ENCODE measurements at regions not wholly inside any gene's neighbourhood (a gene's known extent, or its start where the extent isn't known, plus 50 kb on each side); places are given as distances from the start of the nearest gene placed in this dataset.
A peak's percentile ranks its signal among the peaks of the same experiment; 100 is the strongest.

GRCh38 chr21:24870633-24871032, 736.6 kb downstream of the MRPL39 start:
- no peak for DNase-seq

DNA sequence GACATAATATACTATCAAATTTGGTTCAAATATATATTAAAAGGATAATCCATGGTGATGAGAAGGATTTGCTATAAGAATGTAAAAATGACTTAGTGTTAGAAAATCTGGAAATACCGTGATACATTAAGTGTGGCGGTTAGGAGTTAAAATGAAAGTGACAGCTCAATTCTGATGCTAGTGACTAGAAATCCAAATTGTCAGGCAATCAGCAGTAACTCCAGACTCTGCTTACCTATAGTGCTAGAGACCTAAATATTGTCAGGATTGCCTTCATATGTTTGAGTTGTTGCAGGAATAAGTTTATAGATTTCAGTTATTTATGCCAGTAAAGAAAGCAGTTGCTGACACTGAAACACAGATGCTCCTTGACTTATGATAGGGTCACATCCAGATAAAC, 737.4 kb downstream of the MRPL39 start:
- no peak for DNase-seq

DNA sequence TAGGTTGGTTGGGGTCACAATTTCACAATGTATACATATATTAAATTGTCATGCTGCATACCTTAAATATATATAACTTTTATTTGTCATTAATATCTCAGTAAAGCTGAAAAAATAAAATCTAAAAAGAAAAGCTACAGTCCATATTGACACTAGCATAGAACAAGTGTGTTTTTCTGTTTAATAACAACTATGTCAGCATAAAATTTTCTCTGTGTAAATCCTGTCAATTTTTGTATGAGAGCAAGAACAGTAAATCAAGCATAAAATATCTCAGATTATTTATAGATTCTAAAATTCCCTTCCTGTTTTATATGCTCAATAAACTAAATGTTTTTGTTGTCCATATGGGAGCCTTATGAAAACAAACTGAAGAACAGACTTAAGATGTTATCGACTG, 739.2 kb downstream of the MRPL39 start:
- DNase-seq = no peak

- peak; percentile 12 for DNase-seq
Measured at GRCh38 chr21:24861471-24861870, 745.8 kb downstream of the MRPL39 start.

DNA sequence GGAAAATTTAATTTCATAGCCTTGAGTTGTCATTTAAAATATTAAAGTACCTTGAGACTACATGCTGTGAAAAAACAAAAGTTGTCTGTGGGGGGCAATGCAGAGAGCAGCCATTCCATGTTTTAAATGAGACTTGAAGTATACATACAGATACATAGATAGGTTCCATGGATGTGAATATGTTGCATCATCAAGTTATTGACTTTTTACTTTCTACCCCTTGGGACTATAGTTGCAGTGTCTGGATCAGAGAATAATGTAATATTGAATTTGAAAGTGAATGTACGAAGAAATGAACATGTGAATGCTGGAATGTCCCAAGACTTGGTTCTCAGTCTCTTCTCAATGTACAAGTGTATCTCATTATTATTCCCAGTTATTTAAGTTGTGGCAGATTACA, 751.0 kb downstream of the MRPL39 start:
- no peak for DNase-seq

DNA sequence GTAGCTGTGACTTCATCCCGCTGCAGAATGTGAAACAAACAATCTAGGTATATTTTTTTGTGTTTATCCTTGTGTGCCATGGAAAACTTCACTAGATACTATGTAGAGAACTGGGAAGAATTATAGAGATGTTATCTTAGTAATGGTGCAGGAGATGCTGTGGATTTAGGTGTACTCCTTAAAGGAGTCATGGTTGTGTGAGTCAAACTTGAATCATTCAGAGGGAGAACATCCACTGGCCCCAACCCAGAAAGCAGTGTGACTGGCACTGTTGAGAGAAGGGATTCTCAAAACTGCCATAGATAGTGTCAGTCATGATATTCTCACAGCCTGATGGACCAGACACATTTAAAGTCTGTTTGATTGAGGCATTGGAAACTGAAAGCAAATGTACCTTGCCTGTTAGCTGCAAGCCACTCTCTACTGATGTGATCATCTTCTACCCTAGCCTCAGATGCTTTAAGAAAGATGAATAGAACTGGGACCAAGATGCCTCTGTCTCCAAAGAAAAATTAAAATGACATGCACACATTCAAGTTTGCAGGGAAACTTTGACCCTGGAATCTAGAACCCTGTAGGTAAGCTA, 754.6 kb downstream of the MRPL39 start:
- no peak for DNase-seq

GRCh38 chr21:24850121-24850520, 757.2 kb downstream of the MRPL39 start:
- DNase-seq = no peak

DNA sequence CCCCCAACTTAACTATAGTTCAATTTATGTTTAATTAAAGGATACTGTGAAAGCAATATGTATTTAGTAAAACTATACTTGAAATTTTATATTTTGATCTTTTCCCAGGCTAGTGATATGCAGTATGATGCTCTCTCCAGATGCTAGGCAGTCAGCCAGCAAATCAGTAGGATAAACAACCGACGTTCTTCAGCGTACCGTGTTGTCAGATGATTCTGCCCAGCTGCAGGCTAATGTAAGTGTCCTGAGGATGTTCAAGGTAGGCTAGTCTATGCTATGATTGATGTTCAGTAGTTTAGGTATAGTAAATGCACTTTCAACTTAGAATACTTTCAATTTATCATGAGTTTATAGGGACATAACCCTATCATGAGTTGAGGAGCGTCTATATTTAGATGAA, 762.6 kb downstream of the MRPL39 start:
- DNase-seq = no peak

DNA sequence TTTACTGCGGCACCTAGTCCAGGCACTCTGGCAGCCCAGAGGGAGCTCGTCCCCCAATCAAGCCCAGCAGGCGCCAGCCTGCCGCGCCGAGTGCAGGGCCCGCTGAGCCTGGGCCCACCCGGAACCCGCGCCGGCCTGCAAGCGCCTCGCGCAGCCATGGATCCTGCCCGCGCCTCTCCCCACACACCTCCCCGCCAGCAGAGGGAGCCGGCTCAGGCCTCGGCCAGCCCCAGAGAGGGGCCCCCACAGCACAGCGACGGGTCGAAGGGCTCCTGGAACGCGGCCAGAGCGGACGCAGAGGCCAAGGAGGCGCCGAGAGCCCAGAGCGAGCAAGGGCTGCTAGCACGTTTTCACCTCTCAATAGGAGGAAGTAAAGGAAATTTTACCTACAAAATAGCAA, 767.0 kb downstream of the MRPL39 start:
- no peak for DNase-seq

DNA sequence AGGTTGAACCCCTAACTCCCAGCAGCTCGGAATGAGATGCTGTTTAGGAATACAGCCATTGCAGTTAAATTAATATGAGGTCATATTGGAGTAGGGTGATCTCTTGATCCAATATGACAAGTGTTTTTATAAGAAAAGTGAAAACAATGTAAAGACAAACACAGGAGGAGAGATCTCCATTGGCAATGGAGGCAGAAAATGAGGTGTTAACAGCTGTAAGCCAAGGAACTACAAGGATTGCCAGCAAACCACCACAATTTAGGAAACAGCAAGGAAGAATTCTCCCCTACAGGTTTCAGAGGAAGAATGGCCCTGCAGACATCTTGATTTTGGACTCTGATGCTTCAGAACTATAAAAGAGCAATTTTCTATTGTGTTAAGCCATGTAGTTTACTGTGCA, 774.3 kb downstream of the MRPL39 start:
- no peak for DNase-seq

- no peak for DNase-seq
Measured at GRCh38 chr21:24829397-24829796, 777.9 kb downstream of the MRPL39 start.

- DNase-seq = no peak
Measured at GRCh38 chr21:24826822-24827221, 780.5 kb downstream of the MRPL39 start.

GRCh38 chr21:24825348-24825747, 781.9 kb downstream of the MRPL39 start:
- no peak for DNase-seq

- DNase-seq = no peak
Measured at GRCh38 chr21:24824209-24824608, 783.1 kb downstream of the MRPL39 start.

DNA sequence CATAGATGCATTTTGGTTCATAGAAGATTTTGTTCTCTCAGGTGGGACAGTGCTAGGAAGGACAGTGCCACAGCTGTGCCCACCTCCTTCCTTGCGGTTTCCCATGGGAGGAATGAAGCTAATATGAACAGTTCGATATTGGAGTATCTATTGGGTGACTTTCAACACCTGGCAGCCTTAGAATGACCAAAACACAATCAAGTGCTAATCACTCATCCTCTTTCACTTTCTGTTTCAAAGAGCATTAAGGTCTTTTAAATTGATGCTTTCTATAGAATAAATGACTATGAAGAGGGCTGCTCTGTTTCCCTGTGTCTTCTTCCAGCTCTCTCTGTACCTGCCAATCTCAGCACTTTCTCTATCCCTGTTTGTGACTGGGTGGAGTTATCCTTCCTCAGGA, 784.0 kb downstream of the MRPL39 start:
- DNase-seq = no peak

- no peak for DNase-seq
Measured at GRCh38 chr21:24785033-24785432, 822.2 kb downstream of the MRPL39 start.

DNA sequence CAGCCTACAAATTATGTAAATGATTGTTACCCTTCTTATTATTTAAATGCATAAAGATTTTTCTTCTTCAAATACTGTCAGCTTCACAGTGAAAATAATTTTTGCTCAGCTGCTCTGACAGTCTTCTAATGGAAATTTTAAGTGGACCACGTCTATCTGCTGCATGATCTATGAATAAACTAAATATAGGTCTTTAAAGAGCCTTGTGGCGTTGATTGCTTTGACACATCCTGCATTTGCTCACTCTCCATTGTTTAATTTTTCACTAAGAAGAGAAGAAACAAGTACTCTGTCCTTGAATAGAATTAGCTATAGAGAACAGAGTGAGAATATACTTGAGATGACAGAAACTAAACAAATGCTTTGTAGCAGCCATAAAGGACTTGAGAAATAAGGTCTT, 826.1 kb downstream of the MRPL39 start:
- DNase-seq = no peak

DNA sequence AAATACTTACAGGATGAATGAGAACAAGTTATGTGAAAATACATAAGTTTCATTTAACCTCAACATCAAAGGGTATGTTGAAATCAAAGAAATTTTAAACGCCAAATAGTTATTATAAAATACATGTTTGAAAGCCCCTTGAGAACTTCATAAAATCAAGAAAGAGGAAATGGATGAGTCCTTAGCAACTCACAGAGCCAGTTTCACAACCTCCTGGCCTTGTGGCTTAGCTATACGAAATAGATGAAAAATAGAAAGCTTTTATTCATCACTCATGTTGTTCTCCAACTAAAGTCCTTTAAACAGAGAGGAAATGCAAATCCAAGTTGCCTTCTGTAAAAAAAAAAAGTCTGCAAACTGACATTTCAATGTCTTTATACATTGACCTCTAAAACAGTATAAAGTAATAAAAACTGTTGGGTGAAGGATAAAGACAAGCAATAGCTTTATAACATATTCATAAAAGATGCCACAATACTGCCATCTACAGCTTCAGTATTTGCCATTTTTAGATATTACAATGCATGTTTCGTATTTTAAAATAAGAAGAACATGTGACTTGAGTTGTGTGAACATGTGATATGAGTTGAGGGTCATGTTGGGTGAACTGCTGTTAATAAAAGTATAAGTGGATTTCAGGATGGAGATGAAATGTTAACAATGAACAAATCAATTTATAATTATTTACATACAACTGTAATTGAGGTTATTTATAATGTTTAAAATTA, 847.8 kb downstream of the MRPL39 start:
- DNase-seq = peak; percentile 12

GRCh38 chr21:24738063-24738462, 869.2 kb downstream of the MRPL39 start:
- no peak for DNase-seq

DNA sequence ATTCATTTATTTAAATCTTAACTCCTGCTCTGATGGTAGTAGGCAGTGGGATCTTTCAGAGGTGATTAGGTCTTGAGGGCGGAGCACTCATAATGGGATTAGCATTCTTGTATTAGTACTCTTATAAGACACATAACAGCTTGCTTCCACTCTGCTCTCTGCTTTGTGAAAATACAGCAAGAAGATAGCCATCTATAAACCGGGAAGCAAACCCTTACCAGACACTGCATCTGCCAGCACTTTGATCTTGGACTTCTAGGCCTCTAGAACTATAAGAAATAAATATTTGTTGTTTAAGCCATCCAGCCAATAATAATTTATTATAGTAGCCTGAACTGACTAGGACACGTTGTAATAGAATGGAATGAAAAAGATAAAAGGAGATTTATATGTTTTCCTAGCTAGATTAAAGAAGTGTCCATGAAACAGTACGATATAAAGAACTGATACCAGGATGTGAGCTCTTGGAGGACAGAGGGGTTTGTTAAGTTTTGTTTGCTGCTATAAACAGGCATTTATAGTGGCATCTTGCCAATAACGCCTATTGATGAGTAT, 869.9 kb downstream of the MRPL39 start:
- DNase-seq = no peak

GRCh38 chr21:24730661-24731060, 876.6 kb downstream of the MRPL39 start:
- DNase-seq = no peak

- peak; percentile 76 for DNase-seq
Measured at GRCh38 chr21:24729568-24729967, 877.7 kb downstream of the MRPL39 start.

DNA sequence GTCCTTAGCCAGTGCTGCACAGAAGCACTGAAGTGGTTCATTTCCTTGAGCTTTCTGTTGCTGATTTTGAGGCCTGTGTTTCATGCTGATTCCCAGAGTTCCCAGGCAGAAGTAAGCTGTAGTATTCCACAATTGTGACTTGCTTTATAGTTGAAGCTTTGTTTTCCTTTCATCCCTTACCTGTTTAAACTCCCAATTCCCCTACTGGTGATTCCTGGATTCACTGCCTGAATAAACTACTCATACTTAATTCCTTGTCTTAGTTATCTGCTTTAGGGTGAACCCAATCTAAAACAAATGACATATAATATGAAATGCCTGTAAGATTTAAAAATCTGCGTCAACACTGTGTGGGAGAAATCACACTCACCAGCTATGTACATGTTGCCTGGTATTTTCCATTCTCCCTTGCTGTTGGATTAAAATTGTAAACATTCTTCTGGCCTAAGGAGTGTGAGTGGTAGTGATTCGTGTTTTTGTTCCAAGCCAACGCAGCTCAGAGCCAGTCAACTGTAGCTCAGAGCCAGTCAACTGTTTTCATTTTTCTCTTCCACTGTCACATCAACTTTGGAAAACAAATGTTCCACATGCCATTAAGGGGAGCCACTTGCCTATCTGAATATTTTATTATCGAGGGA, 879.4 kb downstream of the MRPL39 start:
- peak; percentile 60 for DNase-seq
